ENCODE measurements at regions not wholly inside any gene's neighbourhood (a gene's known extent, or its start where the extent isn't known, plus 50 kb on each side); places are given as distances from the start of the nearest gene placed in this dataset.

GRCh38 chr16:6510261-6510660 lies 822.4 kb upstream of the RBFOX1 start:
- no peak overlapping the region for H3K27ac ChIP-seq (ENCODE audit: low read length)
- H2AFZ ChIP-seq (ENCODE audit: low read depth, low read length), result no peak overlapping the region
- no peaks in the 10 kb centered on the region for H3K79me2 ChIP-seq (ENCODE audit: low read length)
- H3K27me3 ChIP-seq (ENCODE audit: low read depth, low read length), result no peaks in the 10 kb centered on the region
- no peak overlapping the region for H3K9ac ChIP-seq (ENCODE audit: low read length)
- no peaks in the 10 kb centered on the region for H3K4me1 ChIP-seq (ENCODE audit: low read length)
- no peak overlapping the region for H3K4me3 ChIP-seq (ENCODE audit: low read length)
- H4K20me1 ChIP-seq (ENCODE audit: insufficient read depth, low read length), result no peaks in the 10 kb centered on the region
- no peak for TF ChIP-seq CTCF (IDR thresholded peaks at IDR 0.05; ENCODE audit: low read depth, low read length)
- no peak for TF ChIP-seq EZH2phosphoT487 (IDR thresholded peaks at IDR 0.05; ENCODE audit: low read depth)
- no peak overlapping the region for H3K4me2 ChIP-seq (ENCODE audit: low read length)
- H3K9me3 ChIP-seq (ENCODE audit: insufficient read depth, low read length), result no peaks in the 10 kb centered on the region
- no peaks in the 10 kb centered on the region for H3K36me3 ChIP-seq (replicated peaks; ENCODE audit: low read depth, low read length)

- no peaks in the 10 kb centered on the region for H4K20me1 ChIP-seq (ENCODE audit: insufficient read depth, low read length)
- no peak overlapping the region for H3K4me3 ChIP-seq (ENCODE audit: low read length)
- TF ChIP-seq CTCF (IDR thresholded peaks at IDR 0.05; ENCODE audit: low read depth, low read length) (no peak), EZH2phosphoT487 (IDR thresholded peaks at IDR 0.05; ENCODE audit: low read depth) (no peak)
- no peaks in the 10 kb centered on the region for H3K79me2 ChIP-seq (ENCODE audit: low read length)
- no peak overlapping the region for H3K4me2 ChIP-seq (ENCODE audit: low read length)
- no peak overlapping the region for H3K27ac ChIP-seq (ENCODE audit: low read length)
- H3K9ac ChIP-seq (ENCODE audit: low read length), result no peak overlapping the region
- H3K27me3 ChIP-seq (ENCODE audit: low read depth, low read length), result no peaks in the 10 kb centered on the region
- no peaks in the 10 kb centered on the region for H3K36me3 ChIP-seq (replicated peaks; ENCODE audit: low read depth, low read length)
- no peaks in the 10 kb centered on the region for H3K9me3 ChIP-seq (ENCODE audit: insufficient read depth, low read length)
- no peak overlapping the region for H2AFZ ChIP-seq (ENCODE audit: low read depth, low read length)
- no peaks in the 10 kb centered on the region for H3K4me1 ChIP-seq (ENCODE audit: low read length)
These were observed 833.2 kb upstream of the RBFOX1 start for GRCh38 chr16:6499413-6499812.

- H3K4me2 ChIP-seq (ENCODE audit: low read length), result no peak overlapping the region
- H3K4me1 ChIP-seq (ENCODE audit: low read length), result peaks cover 2% of the 10 kb centered on the region; the same call in 1 of the 2 replicates
- H3K9ac ChIP-seq (ENCODE audit: low read length), result no peak overlapping the region
- no peak overlapping the region for H3K4me3 ChIP-seq (ENCODE audit: low read length)
- H2AFZ ChIP-seq (ENCODE audit: low read depth, low read length), result no peak overlapping the region
- no peaks in the 10 kb centered on the region for H3K36me3 ChIP-seq (replicated peaks; ENCODE audit: low read depth, low read length)
- no peaks in the 10 kb centered on the region for H3K79me2 ChIP-seq (ENCODE audit: low read length)
- no peak overlapping the region for H3K27ac ChIP-seq (ENCODE audit: low read length)
- no peaks in the 10 kb centered on the region for H3K27me3 ChIP-seq (ENCODE audit: low read depth, low read length)
- TF ChIP-seq CTCF (IDR thresholded peaks at IDR 0.05; ENCODE audit: low read depth, low read length), result no peak
- no peak for TF ChIP-seq EZH2phosphoT487 (IDR thresholded peaks at IDR 0.05; ENCODE audit: low read depth)
- no peaks in the 10 kb centered on the region for H4K20me1 ChIP-seq (ENCODE audit: insufficient read depth, low read length)
- H3K9me3 ChIP-seq (ENCODE audit: insufficient read depth, low read length), result no peaks in the 10 kb centered on the region
These were observed 833.8 kb upstream of the RBFOX1 start for GRCh38 chr16:6498858-6499257.

GRCh38 chr16:6496996-6497395 lies 835.6 kb upstream of the RBFOX1 start:
- no peaks in the 10 kb centered on the region for H3K27me3 ChIP-seq (ENCODE audit: low read depth, low read length)
- H3K4me2 ChIP-seq (ENCODE audit: low read length), result no peak overlapping the region
- H3K9me3 ChIP-seq (ENCODE audit: insufficient read depth, low read length), result no peaks in the 10 kb centered on the region
- H3K79me2 ChIP-seq (ENCODE audit: low read length), result no peaks in the 10 kb centered on the region
- H4K20me1 ChIP-seq (ENCODE audit: insufficient read depth, low read length), result no peaks in the 10 kb centered on the region
- no peak overlapping the region for H3K9ac ChIP-seq (ENCODE audit: low read length)
- H3K36me3 ChIP-seq (replicated peaks; ENCODE audit: low read depth, low read length), result no peaks in the 10 kb centered on the region
- H3K4me3 ChIP-seq (ENCODE audit: low read length), result no peak overlapping the region
- H3K4me1 ChIP-seq (ENCODE audit: low read length), result peaks cover 9% of the 10 kb centered on the region; the same call in 1 of the 2 replicates
- TF ChIP-seq EZH2phosphoT487 (IDR thresholded peaks at IDR 0.05; ENCODE audit: low read depth) (no peak), CTCF (IDR thresholded peaks at IDR 0.05; ENCODE audit: low read depth, low read length) (no peak)
- H3K27ac ChIP-seq (ENCODE audit: low read length), result no peak overlapping the region
- no peak overlapping the region for H2AFZ ChIP-seq (ENCODE audit: low read depth, low read length)
